C4-2B (cell line): ENCODE measurements at regions not wholly inside any gene's neighbourhood (a gene's known extent, or its start where the extent isn't known, plus 50 kb on each side); places are given as distances from the start of the nearest gene placed in this dataset.

Experiments used
- CTCF ChIP-seq: fragments of 450-650 bp; conservative IDR thresholded peaks from 2 replicates; pipeline ENCODE4 v1.5.1; 2017; ENCODE audit warnings: mild to moderate bottlenecking
- ZFX ChIP-seq: fragments of 450-650 bp; IDR thresholded peaks from 2 replicates; pipeline ENCODE4 v1.6.1; 2017

DNA sequence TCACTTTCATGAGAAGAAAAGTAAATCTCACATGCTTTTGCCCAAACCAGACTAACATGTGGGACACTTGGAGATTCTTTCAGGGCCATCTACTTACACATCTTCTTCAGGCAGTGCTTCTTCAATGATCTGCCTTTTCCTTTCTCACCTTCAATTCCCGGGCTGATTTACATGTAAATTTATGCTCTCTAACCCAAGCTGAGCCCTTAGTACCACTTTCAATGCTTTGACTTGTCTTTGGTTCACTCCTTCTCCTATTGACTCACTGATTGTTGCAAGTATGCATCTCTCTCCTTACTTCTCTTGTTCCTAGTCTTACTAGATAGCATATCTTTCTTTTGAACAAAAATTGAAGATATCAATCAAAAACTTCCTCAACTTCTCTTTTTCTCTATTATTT, 154.2 kb upstream of the DEPDC1 start:
- no peak for TF ChIP-seq CTCF
- TF ChIP-seq ZFX = no peak
